Peyer's patch (tissue), 4 donors: ENCODE measurements at regions not wholly inside any gene's neighbourhood (a gene's known extent, or its start where the extent isn't known, plus 50 kb on each side); places are given as distances from the start of the nearest gene placed in this dataset.

Experiments used
- POLR2A ChIP-seq, 2 donors: fragments of 450-650 bp; IDR thresholded peaks; one replicate each; pipeline ENCODE4 v1.5.1; 2017; ENCODE audit warnings: antibody characterized with exemption in 2 of 2, mild to moderate bottlenecking in 2 of 2, moderate library complexity in 2 of 2
- TF ChIP-seq, protein P1 (sequence below), 6 experiments: fragments of 450-650 bp in 4 of 6; fragments of 200-600 bp in 2 of 6; sonication (generic) in 1 of 6; IDR thresholded peaks; one replicate each; pipeline ENCODE4 v1.5.1; 2017 to 2019; ENCODE audit warnings: antibody characterized with exemption in 6 of 6, mild to moderate bottlenecking in 3 of 6, moderate library complexity in 1 of 6

GRCh38 chr3:147493065-147493464 lies 83.9 kb downstream of the ZIC1 start:
- TF ChIP-seq, protein P1, sequence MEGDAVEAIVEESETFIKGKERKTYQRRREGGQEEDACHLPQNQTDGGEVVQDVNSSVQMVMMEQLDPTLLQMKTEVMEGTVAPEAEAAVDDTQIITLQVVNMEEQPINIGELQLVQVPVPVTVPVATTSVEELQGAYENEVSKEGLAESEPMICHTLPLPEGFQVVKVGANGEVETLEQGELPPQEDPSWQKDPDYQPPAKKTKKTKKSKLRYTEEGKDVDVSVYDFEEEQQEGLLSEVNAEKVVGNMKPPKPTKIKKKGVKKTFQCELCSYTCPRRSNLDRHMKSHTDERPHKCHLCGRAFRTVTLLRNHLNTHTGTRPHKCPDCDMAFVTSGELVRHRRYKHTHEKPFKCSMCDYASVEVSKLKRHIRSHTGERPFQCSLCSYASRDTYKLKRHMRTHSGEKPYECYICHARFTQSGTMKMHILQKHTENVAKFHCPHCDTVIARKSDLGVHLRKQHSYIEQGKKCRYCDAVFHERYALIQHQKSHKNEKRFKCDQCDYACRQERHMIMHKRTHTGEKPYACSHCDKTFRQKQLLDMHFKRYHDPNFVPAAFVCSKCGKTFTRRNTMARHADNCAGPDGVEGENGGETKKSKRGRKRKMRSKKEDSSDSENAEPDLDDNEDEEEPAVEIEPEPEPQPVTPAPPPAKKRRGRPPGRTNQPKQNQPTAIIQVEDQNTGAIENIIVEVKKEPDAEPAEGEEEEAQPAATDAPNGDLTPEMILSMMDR (IDR thresholded peaks at IDR 0.05) = no peak
- no peak for TF ChIP-seq POLR2A (IDR thresholded peaks at IDR 0.05)
